IMR-90 (cell line): ENCODE measurements at regions not wholly inside any gene's neighbourhood (a gene's known extent, or its start where the extent isn't known, plus 50 kb on each side); places are given as distances from the start of the nearest gene placed in this dataset.

Experiments used
- ATAC-seq: fragments of 200-7000 bp; cut with Tn5 transposase; 2 replicates; pipeline ENCODE4 v1.9.1; 2020; ENCODE audit warnings: low read depth, mild to moderate bottlenecking, moderate library complexity
- BruUV-seq: library from RNA; stranded (reverse); fragments of 400-500 nt; replicated peaks from 2 replicates; lab custom pipeline; 2021; lab: Mats Ljungman, UMichigan
- CTCF ChIA-PET: fragments of 300-600 bp; formaldehyde crosslinking; extraction: SDS; loops from one replicate; lab custom pipeline; 2021; ENCODE audit warnings: antibody characterized with exemption; lab: Yijun Ruan, JAX
- POLR2A ChIA-PET: fragments of 300-600 bp; sonication (Branson Sonifier 250); formaldehyde crosslinking; loops from one replicate; lab custom pipeline; 2022; ENCODE audit warnings: antibody characterized with exemption; ENCODE audit not compliant: unreplicated experiment; lab: Charles Lee
- DNase-seq: peaks from one replicate; pipeline ENCODE4 v3.0.0; 2013
- H2AFZ ChIP-seq: replicated peaks from 2 replicates; pipeline ENCODE3; 2013; ENCODE audit warnings: low read length, mild to moderate bottlenecking; ENCODE audit not compliant: poor library complexity
- H2AK5ac ChIP-seq: 2 replicates; pipeline ENCODE4 v1.6.1; 2013; ENCODE audit warnings: low read depth, low read length, inconsistent platforms
- H2AK9ac ChIP-seq: replicated peaks from 2 replicates; pipeline ENCODE3; 2013; ENCODE audit warnings: mild to moderate bottlenecking, low read depth, low read length, moderate library complexity; ENCODE audit not compliant: poor library complexity
- H2BK120ac ChIP-seq: 2 replicates; pipeline ENCODE4 v1.6.1; 2013; ENCODE audit warnings: low read depth, low read length, inconsistent platforms
- H2BK15ac ChIP-seq: 3 replicates; pipeline ENCODE4 v1.6.1; 2013; ENCODE audit warnings: low read depth, low read length, inconsistent platforms
- H2BK20ac ChIP-seq: 2 replicates; pipeline ENCODE4 v1.6.1; 2013; ENCODE audit warnings: low read depth, mild to moderate bottlenecking, inconsistent platforms, low read length, moderate library complexity
- H2BK5ac ChIP-seq: 2 replicates; pipeline ENCODE4 v1.6.1; 2013; ENCODE audit warnings: mild to moderate bottlenecking, low read depth, low read length, inconsistent platforms; ENCODE audit not compliant: poor library complexity, severe bottlenecking
- H3K14ac ChIP-seq: replicated peaks from 2 replicates; pipeline ENCODE4 v1.6.1; 2013; ENCODE audit warnings: low read depth, low read length, inconsistent platforms
- H3K18ac ChIP-seq: 2 replicates; pipeline ENCODE4 v1.6.1; 2013; ENCODE audit warnings: low read depth, low read length, control low read depth
- H3K23ac ChIP-seq: 2 replicates; pipeline ENCODE4 v1.6.1; 2013; ENCODE audit warnings: low read depth, low read length, inconsistent platforms
- H3K27ac ChIP-seq: 2 replicates; pipeline ENCODE4 v1.5.1; 2013; ENCODE audit warnings: mild to moderate bottlenecking, control low read depth, low read length; ENCODE audit not compliant: insufficient read depth
- H3K27me3 ChIP-seq: 2 replicates; pipeline ENCODE4 v1.6.1; 2013; ENCODE audit warnings: low read length; ENCODE audit not compliant: control insufficient read depth, insufficient read depth
- H3K36me3 ChIP-seq: 2 replicates; pipeline ENCODE4 v1.6.1; 2013; ENCODE audit warnings: low read length, mixed read lengths; ENCODE audit not compliant: control insufficient read depth, insufficient read depth
- H3K4ac ChIP-seq: 2 replicates; pipeline ENCODE4 v1.6.1; 2013; ENCODE audit warnings: low read depth, low read length, inconsistent platforms
- H3K4me1 ChIP-seq: 2 replicates; pipeline ENCODE4 v1.6.1; 2013; ENCODE audit warnings: low read length, mixed read lengths; ENCODE audit not compliant: control insufficient read depth, insufficient read depth
- H3K4me2 ChIP-seq: 2 replicates; pipeline ENCODE4 v1.6.1; 2013; ENCODE audit warnings: low read depth, mild to moderate bottlenecking, control low read depth, low read length, moderate library complexity
- H3K4me3 ChIP-seq: 2 replicates; pipeline ENCODE4 v1.5.1; 2013; ENCODE audit warnings: low read depth, mild to moderate bottlenecking, control low read depth, low read length, moderate library complexity; ENCODE audit not compliant: insufficient read depth
- H3K56ac ChIP-seq: 2 replicates; pipeline ENCODE4 v1.6.1; 2013; ENCODE audit warnings: low read length, inconsistent platforms; ENCODE audit not compliant: insufficient read depth; ENCODE audit errors: extremely low read depth
- H3K79me1 ChIP-seq, 2 experiments: 2 replicates each; pipeline ENCODE4 v1.6.1; 2013; ENCODE audit warnings: low read length in 2 of 2, inconsistent platforms in 1 of 2, low read depth in 1 of 2
- H3K9ac ChIP-seq: 2 replicates; pipeline ENCODE4 v1.6.1; 2013; ENCODE audit warnings: low read depth, low read length, control low read depth
- H3K9me1 ChIP-seq: 2 replicates; pipeline ENCODE4 v1.6.1; 2013; ENCODE audit warnings: low read length, inconsistent platforms; ENCODE audit not compliant: insufficient read depth
- H3K9me3 ChIP-seq: 2 replicates; pipeline ENCODE4 v1.6.1; 2013; ENCODE audit warnings: low read length; ENCODE audit not compliant: control insufficient read depth, insufficient read depth
- H4K20me1 ChIP-seq: 2 replicates; pipeline ENCODE4 v1.6.1; 2013; ENCODE audit warnings: low read length, inconsistent platforms; ENCODE audit not compliant: insufficient read depth
- H4K5ac ChIP-seq: 2 replicates; pipeline ENCODE4 v1.6.1; 2013; ENCODE audit warnings: mild to moderate bottlenecking, low read depth, low read length, control low read depth
- H4K8ac ChIP-seq, 2 experiments: 2 replicates each; pipeline ENCODE4 v1.6.1; 2013; ENCODE audit warnings: low read depth in 2 of 2, low read length in 2 of 2, control low read depth in 1 of 2, inconsistent platforms in 1 of 2
- H4K91ac ChIP-seq: 2 replicates; pipeline ENCODE4 v1.6.1; 2013; ENCODE audit warnings: low read depth, low read length, inconsistent platforms; ENCODE audit not compliant: insufficient read depth
- BHLHE40 ChIP-seq: fragments of 150-350 bp; IDR thresholded peaks from 2 replicates; pipeline ENCODE4 v1.6.1; 2016; ENCODE audit warnings: mild to moderate bottlenecking, low read depth, low read length
- CEBPB ChIP-seq: IDR thresholded peaks from 2 replicates; pipeline ENCODE4 v1.6.1; 2012; ENCODE audit warnings: low read depth, low read length, improper control_type of control experiment
- CHD1 ChIP-seq: IDR thresholded peaks from 2 replicates; pipeline ENCODE4 v1.6.1; 2012; ENCODE audit warnings: low read depth, low read length, improper control_type of control experiment
- CTCF ChIP-seq: conservative IDR thresholded peaks from 2 replicates; pipeline ENCODE4 v1.5.1; 2012; ENCODE audit warnings: mild to moderate bottlenecking, low read depth, low read length, improper control_type of control experiment
- ELK1 ChIP-seq: fragments of 150-350 bp; IDR thresholded peaks from 2 replicates; pipeline ENCODE4 v1.6.1; 2016; ENCODE audit warnings: low read depth, mild to moderate bottlenecking, low read length, moderate library complexity, borderline replicate concordance
- FOS ChIP-seq: fragments of 150-350 bp; IDR thresholded peaks from 2 replicates; pipeline ENCODE4 v1.6.1; 2016; ENCODE audit warnings: low read depth, low read length
- MAFK ChIP-seq: IDR thresholded peaks from 2 replicates; pipeline ENCODE4 v1.6.1; 2012; ENCODE audit warnings: low read depth, low read length, improper control_type of control experiment
- MAZ ChIP-seq: IDR thresholded peaks from 2 replicates; pipeline ENCODE4 v1.6.1; 2012; ENCODE audit warnings: low read depth, mild to moderate bottlenecking, low read length, improper control_type of control experiment, moderate library complexity, borderline replicate concordance
- MXI1 ChIP-seq: IDR thresholded peaks from 2 replicates; pipeline ENCODE4 v1.6.1; 2012; ENCODE audit warnings: low read depth, mild to moderate bottlenecking, low read length, moderate library complexity, borderline replicate concordance
- NFE2L2 ChIP-seq: fragments of 150-350 bp; IDR thresholded peaks from 2 replicates; pipeline ENCODE4 v1.6.1; 2016; ENCODE audit warnings: low read depth, mild to moderate bottlenecking, low read length
- POLR2A ChIP-seq: IDR thresholded peaks from 2 replicates; pipeline ENCODE4 v1.6.1; 2012; ENCODE audit warnings: mild to moderate bottlenecking, low read depth, low read length
- RAD21 ChIP-seq: IDR thresholded peaks from 2 replicates; pipeline ENCODE4 v1.6.1; 2012; ENCODE audit warnings: low read length, improper control_type of control experiment
- RCOR1 ChIP-seq: IDR thresholded peaks from 2 replicates; pipeline ENCODE4 v1.6.1; 2012; ENCODE audit warnings: mild to moderate bottlenecking, low read length, improper control_type of control experiment; ENCODE audit not compliant: insufficient replicate concordance
- RFX5 ChIP-seq: IDR thresholded peaks from 2 replicates; pipeline ENCODE4 v1.8.0; 2012; ENCODE audit warnings: low read depth, mild to moderate bottlenecking, low read length, moderate library complexity
- WGBS, 2 experiments: methylation state at CpG; one replicate each; pipeline versions ENCODE4 v1.1.5 to v1.1.7; 2013; ENCODE audit warnings: missing lambda C conversion rate in 2 of 2; ENCODE audit not compliant: insufficient read length in 1 of 2; ENCODE audit errors: extremely low coverage in 2 of 2; 5-methylcytosine and 5-hydroxymethylcytosine counted together
- dilution Hi-C: fragments of 300-500 bp; cut with HindIII; formaldehyde crosslinking; loops from one replicate; pipeline ENCODE4 v1.14.3; 2018; ENCODE audit warnings: low sequenced_read_pairs; ENCODE audit not compliant: unreplicated experiment
- in situ Hi-C: fragments of 300-500 bp; cut with MboI; formaldehyde crosslinking; loops from 3 replicates; pipeline ENCODE4 v1.14.3; 2019; ENCODE audit warnings: low sequenced_read_pairs, inconsistent platforms, mixed read lengths
- intact Hi-C: fragments of 100-400 bp; cut with micrococcal nuclease; formaldehyde crosslinking; loops from 2 replicates; pipeline ENCODE4 v1.10.0; 2022
- TF ChIP-seq, protein P1 (sequence below): fragments of 150-350 bp; IDR thresholded peaks from 2 replicates; pipeline ENCODE4 v1.6.1; 2017; ENCODE audit warnings: mild to moderate bottlenecking, antibody characterized with exemption, low read length, low read depth

DNA sequence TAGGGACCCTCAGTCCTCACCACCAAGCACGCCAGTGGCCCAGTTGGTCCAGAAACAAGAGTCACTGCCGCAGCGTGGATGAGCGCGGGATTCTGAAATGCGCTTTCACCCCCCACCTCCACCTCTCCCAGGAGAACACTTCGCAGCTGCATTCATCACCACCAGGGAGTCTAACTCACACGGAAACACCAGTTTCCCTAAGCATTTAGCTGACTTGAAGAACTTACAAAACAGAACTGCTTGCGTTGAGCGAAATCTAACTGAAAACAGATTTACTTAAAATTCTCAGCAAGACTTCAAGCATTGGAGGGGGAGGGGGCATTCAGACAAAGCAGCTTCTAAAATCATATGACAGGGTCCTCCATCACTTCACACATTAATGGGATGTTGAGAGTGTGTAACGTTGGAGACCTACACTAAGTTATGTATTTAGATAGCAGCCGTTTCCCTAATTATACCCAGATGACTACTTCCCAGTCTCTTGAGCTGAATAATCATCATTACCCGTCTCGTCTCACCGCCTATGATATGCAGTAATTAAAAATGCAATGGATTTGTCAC lies 258.2 kb upstream of the IRS2 start:
- H3K4me1 ChIP-seq, result peaks cover 16% of the 10 kb centered on the region
- H3K27me3 ChIP-seq, result no peaks in the 10 kb centered on the region
- in situ Hi-C loops (no loop called here), intact Hi-C loops (no loop called here), dilution Hi-C loops (no loop called here)
- BruUV-seq, result no TSS peak
- no peaks in the 10 kb centered on the region for H3K36me3 ChIP-seq
- H4K91ac ChIP-seq, result peak overlapping the region; percentile 13; the same call in 1 of the 2 replicates
- peak overlapping the region; percentile 61 for H3K4me2 ChIP-seq
- no peak overlapping the region for H3K56ac ChIP-seq
- no peaks in the 10 kb centered on the region for H3K9me3 ChIP-seq
- ChIA-PET POLR2A (no interaction called here), CTCF (no interaction called here)
- H3K23ac ChIP-seq, result no peak overlapping the region
- H4K5ac ChIP-seq, result peak overlapping the region; percentile 55
- peak; percentile 16 for DNase-seq
- TF ChIP-seq RAD21 (no peak), MXI1 (no peak), POLR2A (no peak), RCOR1 (no peak), NFE2L2 (no peak), CHD1 (no peak), RFX5 (no peak), CEBPB (no peak), MAFK (no peak), CTCF (no peak), MAZ (no peak), ELK1 (no peak), BHLHE40 (no peak), FOS (no peak)
- TF ChIP-seq, protein P1, sequence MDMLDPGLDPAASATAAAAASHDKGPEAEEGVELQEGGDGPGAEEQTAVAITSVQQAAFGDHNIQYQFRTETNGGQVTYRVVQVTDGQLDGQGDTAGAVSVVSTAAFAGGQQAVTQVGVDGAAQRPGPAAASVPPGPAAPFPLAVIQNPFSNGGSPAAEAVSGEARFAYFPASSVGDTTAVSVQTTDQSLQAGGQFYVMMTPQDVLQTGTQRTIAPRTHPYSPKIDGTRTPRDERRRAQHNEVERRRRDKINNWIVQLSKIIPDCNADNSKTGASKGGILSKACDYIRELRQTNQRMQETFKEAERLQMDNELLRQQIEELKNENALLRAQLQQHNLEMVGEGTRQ, result no peak
- H3K9me1 ChIP-seq, result peaks cover 14% of the 10 kb centered on the region
- peak overlapping the region; percentile 46; the same call in 1 of the 2 replicates for H2AK5ac ChIP-seq
- no peaks in the 10 kb centered on the region for H4K20me1 ChIP-seq
- H3K27ac ChIP-seq, result no peak overlapping the region
- peaks cover 0 to 4% of the 10 kb centered on the region in 2 experiments; a peak in 1 of 4 replicates for H3K79me1 ChIP-seq
- no peak for ATAC-seq
- H3K18ac ChIP-seq, result peak overlapping the region; percentile 67
- peak overlapping the region; percentile 19; the same call in 1 of the 2 replicates for H3K4ac ChIP-seq
- H3K14ac ChIP-seq, result no peak overlapping the region
- H2BK120ac ChIP-seq, result peak overlapping the region; percentile 33
- H3K4me3 ChIP-seq, result no peak overlapping the region
- 0 out of 3 replicates have a peak overlapping the region, but pooled peaks have one; percentile 7 for H2BK15ac ChIP-seq
- peak overlapping the region; percentile 58 for H2AFZ ChIP-seq
- peak overlapping the region; percentile 3; the same call in 1 of the 2 replicates for H2BK20ac ChIP-seq
- no peak overlapping the region for H2BK5ac ChIP-seq
- H2AK9ac ChIP-seq, result no peak overlapping the region
- H4K8ac ChIP-seq, result 0 out of 4 replicates have a peak overlapping the region, but pooled peaks of 1 of the 2 experiments have one; percentile 8
- no peak overlapping the region for H3K9ac ChIP-seq
- 75% methylated on average over 4 of the region's 15 CpGs; no CpG with 5 or more reads in 1 of the 2 experiments for WGBS, 2 experiments
